GM12878 (cell line): ENCODE measurements at regions not wholly inside any gene's neighbourhood (a gene's known extent, or its start where the extent isn't known, plus 50 kb on each side); places are given as distances from the start of the nearest gene placed in this dataset.

ENCODE experiments used
- ATAC-seq: fragments of 200-7000 bp; cut with Tn5 transposase; 3 replicates; pipeline ENCODE4 v1.9.1; 2020; ENCODE audit warnings: mild to moderate bottlenecking, moderate library complexity
- BruUV-seq: library from RNA; stranded (reverse); fragments of 400-500 nt; replicated peaks from 2 replicates; lab custom pipeline; 2021; lab: Mats Ljungman, UMichigan
- CTCF ChIA-PET: fragments of 300-600 bp; sonication (Branson Sonifier 250); formaldehyde crosslinking; extraction: SDS; loops from one replicate; lab custom pipeline; 2021; ENCODE audit warnings: inconsistent platforms; lab: Yijun Ruan, JAX
- POLR2A ChIA-PET: fragments of 350-600 bp; formaldehyde crosslinking; extraction: SDS; loops from one replicate; lab custom pipeline; 2021; ENCODE audit warnings: inconsistent platforms; lab: Charles Lee
- RAD21 ChIA-PET: fragments of 300-600 bp; sonication (Branson Sonifier 250); formaldehyde crosslinking; loops from one replicate; lab custom pipeline; 2023; ENCODE audit warnings: antibody characterized with exemption; ENCODE audit not compliant: unreplicated experiment; lab: Charles Lee
- SMC1A ChIA-PET: fragments of 300-600 bp; sonication (Branson Sonifier 250); formaldehyde crosslinking; loops from one replicate; lab custom pipeline; 2023; ENCODE audit not compliant: unreplicated experiment, uncharacterized antibody; lab: Charles Lee
- DNase-seq: peaks from one replicate; pipeline ENCODE4 v3.0.0-alpha.2; 2011; ENCODE audit warnings: low read depth, low spot score
- FAIRE-seq: peaks from 3 replicates; lab custom pipeline; 2011; peaks lifted over from hg19 to GRCh38; lab: Jason Lieb, UNC
- H2AFZ ChIP-seq: 2 replicates; pipeline ENCODE4 v1.6.0; 2011; ENCODE audit warnings: low read depth, low read length, control low read depth; ENCODE audit not compliant: control insufficient read depth
- H3K27ac ChIP-seq: 2 replicates; pipeline ENCODE4 v1.5.1; 2011; ENCODE audit warnings: control low read depth; ENCODE audit not compliant: control insufficient read depth, insufficient read depth
- H3K27me3 ChIP-seq, 2 experiments: replicated peaks in 1 of 2; 2 replicates each; pipeline versions ENCODE4 v1.6.0 to v1.6.1; 2011; ENCODE audit warnings: low read length in 1 of 2; ENCODE audit not compliant: control insufficient read depth in 2 of 2, insufficient read depth in 2 of 2
- H3K36me3 ChIP-seq, 2 experiments: 2 replicates each; pipeline ENCODE4 v1.5.1; 2011; ENCODE audit warnings: low read length in 1 of 2; ENCODE audit not compliant: control insufficient read depth in 2 of 2, insufficient read depth in 2 of 2
- H3K4me1 ChIP-seq: 2 replicates; pipeline ENCODE4 v1.6.1; 2011; ENCODE audit warnings: mild to moderate bottlenecking, low read length, moderate library complexity, mixed read lengths; ENCODE audit not compliant: control insufficient read depth, insufficient read depth
- H3K4me2 ChIP-seq: 2 replicates; pipeline ENCODE4 v1.6.0; 2011; ENCODE audit warnings: control low read depth; ENCODE audit not compliant: control insufficient read depth, insufficient read depth
- H3K4me3 ChIP-seq: fragments of 200-600 bp; sonication (generic); 2 replicates; pipeline ENCODE4 v1.5.1; 2016
- H3K79me2 ChIP-seq: 2 replicates; pipeline ENCODE4 v1.6.0; 2011; ENCODE audit warnings: low read length; ENCODE audit not compliant: control insufficient read depth, insufficient read depth
- H3K9ac ChIP-seq: 2 replicates; pipeline ENCODE4 v1.8.0; 2011; ENCODE audit warnings: low read length, control low read depth, mixed read lengths; ENCODE audit not compliant: control insufficient read depth, insufficient read depth
- H3K9me3 ChIP-seq: replicated peaks from 3 replicates; pipeline ENCODE4 v1.5.1; 2011; ENCODE audit warnings: mild to moderate bottlenecking, low read length; ENCODE audit not compliant: control insufficient read depth, insufficient read depth
- H4K20me1 ChIP-seq: 2 replicates; pipeline ENCODE4 v1.6.0; 2011; ENCODE audit not compliant: control insufficient read depth, insufficient read depth
- SPI1 ChIP-seq: IDR thresholded peaks from 2 replicates; pipeline ENCODE4 v1.6.1; 2011; ENCODE audit warnings: low read depth, mild to moderate bottlenecking, low read length, moderate library complexity, borderline replicate concordance; ENCODE audit not compliant: insufficient read depth
- WGBS: methylation state at CpG from one replicate; pipeline ENCODE4 v1.1.6; 2016; ENCODE audit warnings: low lambda C conversion rate; ENCODE audit not compliant: insufficient replicate concordance, insufficient coverage; ENCODE audit errors: missing lambda C conversion rate; 5-methylcytosine and 5-hydroxymethylcytosine counted together
- in situ Hi-C: fragments of 300-500 bp; cut with MboI; formaldehyde crosslinking; loops from 9 replicates; pipeline ENCODE4 v1.14.3; 2018; ENCODE audit warnings: mixed read lengths
- intact Hi-C: fragments of 100-400 bp; cut with micrococcal nuclease; formaldehyde crosslinking; loops from one replicate; pipeline ENCODE4 v1.14.2; 2022; ENCODE audit not compliant: unreplicated experiment
- TF ChIP-seq, protein P1 (sequence below): fragments of 450-650 bp; IDR thresholded peaks from 2 replicates; pipeline ENCODE4 v1.6.1; 2018; ENCODE audit warnings: borderline replicate concordance, mild to moderate bottlenecking; ENCODE audit not compliant: partially characterized antibody

- no peak for ATAC-seq
- ChIA-PET CTCF (interaction anchor here (0.6 to 1.8 kb wide), 3 partner anchors 16 to 320 kb away, joined by 3 to 5 read pairs (median 3); no protein-coding TSS in a partner anchor), RAD21 (interaction anchor here (1.7 kb wide), 1 partner anchor 321 kb away, joined by 5 read pairs; no protein-coding TSS in a partner anchor), POLR2A (no interaction called here)
- H3K4me2 ChIP-seq: no peak overlapping the region
- in situ Hi-C loops (no loop called here), intact Hi-C loops (no loop called here)
- H3K36me3 ChIP-seq: no peaks in the 10 kb centered on the region
- H3K27me3 ChIP-seq: peaks cover 0 to 2% of the 10 kb centered on the region in 2 experiments; a peak in 1 of 4 replicates
- no peak overlapping the region for H3K4me3 ChIP-seq
- BruUV-seq: no TSS peak
- TF ChIP-seq SPI1: no peak
- TF ChIP-seq, protein P1, sequence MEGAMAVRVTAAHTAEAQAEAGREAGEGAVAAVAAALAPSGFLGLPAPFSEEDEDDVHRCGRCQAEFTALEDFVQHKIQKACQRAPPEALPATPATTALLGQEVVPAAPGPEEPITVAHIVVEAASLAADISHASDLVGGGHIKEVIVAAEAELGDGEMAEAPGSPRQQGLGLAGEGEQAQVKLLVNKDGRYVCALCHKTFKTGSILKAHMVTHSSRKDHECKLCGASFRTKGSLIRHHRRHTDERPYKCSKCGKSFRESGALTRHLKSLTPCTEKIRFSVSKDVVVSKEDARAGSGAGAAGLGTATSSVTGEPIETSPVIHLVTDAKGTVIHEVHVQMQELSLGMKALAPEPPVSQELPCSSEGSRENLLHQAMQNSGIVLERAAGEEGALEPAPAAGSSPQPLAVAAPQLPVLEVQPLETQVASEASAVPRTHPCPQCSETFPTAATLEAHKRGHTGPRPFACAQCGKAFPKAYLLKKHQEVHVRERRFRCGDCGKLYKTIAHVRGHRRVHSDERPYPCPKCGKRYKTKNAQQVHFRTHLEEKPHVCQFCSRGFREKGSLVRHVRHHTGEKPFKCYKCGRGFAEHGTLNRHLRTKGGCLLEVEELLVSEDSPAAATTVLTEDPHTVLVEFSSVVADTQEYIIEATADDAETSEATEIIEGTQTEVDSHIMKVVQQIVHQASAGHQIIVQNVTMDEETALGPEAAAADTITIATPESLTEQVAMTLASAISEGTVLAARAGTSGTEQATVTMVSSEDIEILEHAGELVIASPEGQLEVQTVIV: no peak
- TF ChIP-seq, all 136 proteins: peak for 0
- no peak overlapping the region for H2AFZ ChIP-seq
- no peak overlapping the region for H3K9ac ChIP-seq
- no peaks in the 10 kb centered on the region for H3K79me2 ChIP-seq
- SMC1A ChIA-PET: interaction anchor here (1.1 to 2.3 kb wide), 2 partner anchors 9 to 207 kb away, joined by 3 to 6 read pairs; no protein-coding TSS in a partner anchor
- no peaks in the 10 kb centered on the region for H3K4me1 ChIP-seq
- DNase-seq (no peak), FAIRE-seq (no peak)
- WGBS: 74% methylated on average over 3 of the region's 3 CpGs
- no peak overlapping the region for H3K27ac ChIP-seq
- no peaks in the 10 kb centered on the region for H4K20me1 ChIP-seq
- no peaks in the 10 kb centered on the region for H3K9me3 ChIP-seq
Observed at GRCh38 chr4:53913771-53914170, 150.6 kb downstream of the CHIC2 start.
